ENCODE measurements at regions not wholly inside any gene's neighbourhood (a gene's known extent, or its start where the extent isn't known, plus 50 kb on each side); places are given as distances from the start of the nearest gene placed in this dataset.

- Histone ChIP-seq H3K4me1 (peaks cover 39% of the 10 kb centered on the region), H3K9me3 (no peaks in the 10 kb centered on the region), H3K27me3 (no peaks in the 10 kb centered on the region), H3K4me3 (ENCODE audit: low read depth, low read length) (no peak overlapping the region), H3K36me3 (no peaks in the 10 kb centered on the region)
- DNase-seq: no peak
- no peak for TF ChIP-seq CTCF (IDR thresholded peaks at IDR 0.05; ENCODE audit: low read depth, low read length)
Observed at GRCh38 chr6:163815796-163816195, 401.3 kb downstream of the QKI start.

- no peaks in the 10 kb centered on the region for H3K36me3 ChIP-seq
- H3K27me3 ChIP-seq: no peaks in the 10 kb centered on the region
- H3K4me3 ChIP-seq (ENCODE audit: low read depth, low read length): peak overlapping the region; percentile 3; the same call in 1 of the 2 replicates
- TF ChIP-seq CTCF (IDR thresholded peaks at IDR 0.05; ENCODE audit: low read depth, low read length): no peak
- H3K4me1 ChIP-seq: peaks cover 33% of the 10 kb centered on the region
- no peaks in the 10 kb centered on the region for H3K9me3 ChIP-seq
- peak; percentile 76 for DNase-seq
Observed at GRCh38 chr6:163814494-163815364, 400.2 kb downstream of the QKI start.

GRCh38 chr6:163813979-163814493, 399.5 kb downstream of the QKI start:
- no peak for TF ChIP-seq CTCF (IDR thresholded peaks at IDR 0.05; ENCODE audit: low read depth, low read length)
- Histone ChIP-seq H3K27me3 (no peaks in the 10 kb centered on the region), H3K4me1 (peaks cover 33% of the 10 kb centered on the region), H3K36me3 (no peaks in the 10 kb centered on the region), H3K4me3 (ENCODE audit: low read depth, low read length) (no peak overlapping the region), H3K9me3 (no peaks in the 10 kb centered on the region)
- no peak for DNase-seq

GRCh38 chr6:163811317-163811716, 396.8 kb downstream of the QKI start:
- H3K27me3 ChIP-seq: no peaks in the 10 kb centered on the region
- no peaks in the 10 kb centered on the region for H3K36me3 ChIP-seq
- TF ChIP-seq CTCF (IDR thresholded peaks at IDR 0.05; ENCODE audit: low read depth, low read length): no peak
- DNase-seq: no peak
- H3K9me3 ChIP-seq: no peaks in the 10 kb centered on the region
- no peak overlapping the region for H3K4me3 ChIP-seq (ENCODE audit: low read depth, low read length)
- peaks cover 34% of the 10 kb centered on the region for H3K4me1 ChIP-seq

- DNase-seq: no peak
- H3K4me3 ChIP-seq (ENCODE audit: low read depth, low read length): no peak overlapping the region
- H3K27me3 ChIP-seq: no peaks in the 10 kb centered on the region
- peaks cover 17% of the 10 kb centered on the region for H3K4me1 ChIP-seq
- TF ChIP-seq CTCF (IDR thresholded peaks at IDR 0.05; ENCODE audit: low read depth, low read length): no peak
- no peaks in the 10 kb centered on the region for H3K36me3 ChIP-seq
- no peaks in the 10 kb centered on the region for H3K9me3 ChIP-seq
Observed at GRCh38 chr6:163809364-163809763, 394.8 kb downstream of the QKI start.

GRCh38 chr6:163808871-163809270, 394.4 kb downstream of the QKI start:
- Histone ChIP-seq H3K4me3 (ENCODE audit: low read depth, low read length) (no peak overlapping the region), H3K36me3 (no peaks in the 10 kb centered on the region), H3K27me3 (no peaks in the 10 kb centered on the region), H3K9me3 (no peaks in the 10 kb centered on the region), H3K4me1 (peaks cover 13% of the 10 kb centered on the region)
- DNase-seq: no peak
- TF ChIP-seq CTCF (IDR thresholded peaks at IDR 0.05; ENCODE audit: low read depth, low read length): no peak
